ENCODE measurements at regions not wholly inside any gene's neighbourhood (a gene's known extent, or its start where the extent isn't known, plus 50 kb on each side); places are given as distances from the start of the nearest gene placed in this dataset.

- no peak for TF ChIP-seq KDM5A (IDR thresholded peaks at IDR 0.05; ENCODE audit: low read length)
- no peak for TF ChIP-seq TAF1 (IDR thresholded peaks at IDR 0.05; ENCODE audit: low read depth, low read length)
Observed at GRCh38 chr18:39702888-39703287, 2137.3 kb upstream of the CELF4 start (continued).

Measured in H1 (cell line).